GM23338 (cell line): ENCODE measurements at regions not wholly inside any gene's neighbourhood (a gene's known extent, or its start where the extent isn't known, plus 50 kb on each side); places are given as distances from the start of the nearest gene placed in this dataset.

Experiments used
- ATAC-seq: fragments of 200-7000 bp; cut with Tn5 transposase; 3 replicates; pipeline ENCODE4 v1.9.1; 2020
- DNase-seq: peaks from one replicate; pipeline ENCODE4 v3.0.0-alpha.2; 2015; ENCODE audit warnings: low spot score
- H2AFZ ChIP-seq: fragments of 200-600 bp; sonication (generic); 2 replicates; pipeline ENCODE4 v1.8.0; 2016; ENCODE audit warnings: antibody characterized with exemption, mild to moderate bottlenecking, moderate library complexity
- H3F3A ChIP-seq: fragments of 200-600 bp; sonication (generic); replicated peaks from 2 replicates; pipeline ENCODE4 v1.8.0; 2017; ENCODE audit warnings: antibody characterized with exemption, mixed run types, low read depth
- H3K27ac ChIP-seq: fragments of 200-600 bp; sonication (generic); 2 replicates; pipeline ENCODE4 v1.6.1; 2016; ENCODE audit warnings: low read depth
- H3K27me3 ChIP-seq: fragments of 200-600 bp; sonication (generic); 2 replicates; pipeline ENCODE4 v1.8.0; 2016; ENCODE audit warnings: mild to moderate bottlenecking, mixed run types, moderate library complexity; ENCODE audit not compliant: insufficient read depth
- H3K36me3 ChIP-seq: fragments of 200-600 bp; sonication (generic); 2 replicates; pipeline ENCODE4 v1.8.0; 2016; ENCODE audit warnings: mild to moderate bottlenecking; ENCODE audit not compliant: insufficient read depth
- H3K4me1 ChIP-seq: fragments of 200-600 bp; sonication (generic); 2 replicates; pipeline ENCODE4 v1.8.0; 2016; ENCODE audit warnings: mild to moderate bottlenecking, moderate library complexity; ENCODE audit not compliant: insufficient read depth
- H3K4me2 ChIP-seq: fragments of 200-600 bp; sonication (generic); 2 replicates; pipeline ENCODE4 v1.7.1; 2017; ENCODE audit warnings: mixed run types
- H3K4me3 ChIP-seq: fragments of 200-600 bp; sonication (generic); 2 replicates; pipeline ENCODE4 v1.6.1; 2016; ENCODE audit warnings: mixed run types
- H3K79me2 ChIP-seq: fragments of 200-600 bp; sonication (generic); replicated peaks from 2 replicates; pipeline ENCODE4 v1.8.0; 2017; ENCODE audit warnings: mild to moderate bottlenecking; ENCODE audit not compliant: insufficient read depth
- H3K9me2 ChIP-seq: fragments of 200-600 bp; sonication (generic); 2 replicates; pipeline ENCODE4 v1.8.0; 2017; ENCODE audit not compliant: insufficient read depth
- H4K20me1 ChIP-seq: fragments of 200-600 bp; sonication (generic); replicated peaks from 2 replicates; pipeline ENCODE4 v1.8.0; 2017; ENCODE audit warnings: mild to moderate bottlenecking; ENCODE audit not compliant: insufficient read depth
- H3K27ac Mint-ChIP-seq: 2 replicates; pipeline ENCODE4 v1.8.0; 2020; ENCODE audit warnings: inconsistent platforms, mild to moderate bottlenecking, moderate library complexity, mixed read lengths
- H3K27me3 Mint-ChIP-seq: 3 replicates; pipeline ENCODE4 v1.8.0; 2022; ENCODE audit warnings: low read depth, mild to moderate bottlenecking, moderate library complexity, mixed read lengths, inconsistent platforms; ENCODE audit not compliant: insufficient read depth, poor library complexity
- H3K36me3 Mint-ChIP-seq: 3 replicates; pipeline ENCODE4 v1.8.0; 2021; ENCODE audit warnings: low read depth, mild to moderate bottlenecking, inconsistent platforms, moderate library complexity, mixed read lengths
- H3K4me1 Mint-ChIP-seq: 3 replicates; pipeline ENCODE4 v1.8.0; 2020; ENCODE audit warnings: mild to moderate bottlenecking, inconsistent platforms, mixed read lengths
- H3K4me3 Mint-ChIP-seq: 3 replicates; pipeline ENCODE4 v1.8.0; 2021; ENCODE audit warnings: moderate library complexity, mild to moderate bottlenecking, inconsistent platforms, mixed read lengths
- H3K9me3 Mint-ChIP-seq: 3 replicates; pipeline ENCODE4 v1.8.0; 2020; ENCODE audit warnings: moderate library complexity, mild to moderate bottlenecking, inconsistent platforms, mixed read lengths
- CREB1 ChIP-seq: fragments of 250-450 bp; sonication (Bioruptor Pico); IDR thresholded peaks from 2 replicates; pipeline ENCODE4 v1.5.0; 2020; ENCODE audit warnings: low read depth, mild to moderate bottlenecking, moderate library complexity
- EZH2 ChIP-seq: fragments of 200-600 bp; sonication (generic); IDR thresholded peaks from one replicate; pipeline ENCODE4 v1.8.0; 2017; ENCODE audit warnings: antibody characterized with exemption, mild to moderate bottlenecking, low read depth; ENCODE audit not compliant: unreplicated experiment
- EZH2phosphoT487 ChIP-seq: fragments of 200-600 bp; sonication (generic); IDR thresholded peaks from one replicate; pipeline ENCODE4 v1.8.1; 2018; ENCODE audit warnings: antibody characterized with exemption; ENCODE audit not compliant: unreplicated experiment
- JUNB ChIP-seq: IDR thresholded peaks from one replicate; pipeline ENCODE4 v1.6.1; 2016; ENCODE audit warnings: antibody characterized with exemption; ENCODE audit not compliant: unreplicated experiment
- NANOG ChIP-seq: IDR thresholded peaks from 2 replicates; pipeline ENCODE4 v1.6.1; 2016; ENCODE audit warnings: antibody characterized with exemption, borderline replicate concordance
- POLR2AphosphoS5 ChIP-seq: IDR thresholded peaks from 2 replicates; pipeline ENCODE4 v1.6.1; 2016; ENCODE audit warnings: antibody characterized with exemption, low read depth
- STAT1 ChIP-seq: IDR thresholded peaks from one replicate; pipeline ENCODE4 v1.6.1; 2016; ENCODE audit warnings: antibody characterized with exemption; ENCODE audit not compliant: unreplicated experiment
- ZNF114 ChIP-seq: fragments of 250-450 bp; sonication (Bioruptor Pico); IDR thresholded peaks from 2 replicates; pipeline ENCODE4 v1.5.0; 2020; ENCODE audit warnings: mild to moderate bottlenecking, moderate library complexity
- ZNF331 ChIP-seq: fragments of 250-450 bp; sonication (Bioruptor Pico); IDR thresholded peaks from 2 replicates; pipeline ENCODE4 v1.5.0; 2020; ENCODE audit warnings: low read depth, mild to moderate bottlenecking, moderate library complexity
- TF ChIP-seq, protein P1 (sequence below): IDR thresholded peaks from one replicate; pipeline ENCODE4 v1.6.1; 2018; ENCODE audit warnings: antibody characterized with exemption; ENCODE audit not compliant: unreplicated experiment
- TF ChIP-seq, protein P2 (sequence below): IDR thresholded peaks from 2 replicates; pipeline ENCODE4 v1.6.1; 2016; ENCODE audit warnings: antibody characterized with exemption
- TF ChIP-seq, protein P3 (sequence below): fragments of 250-450 bp; sonication (Bioruptor Pico); IDR thresholded peaks from 2 replicates; pipeline ENCODE4 v1.5.0; 2020; ENCODE audit warnings: mild to moderate bottlenecking, moderate library complexity
- TF ChIP-seq, protein P4 (sequence below), 2 experiments: fragments of 200-600 bp in 1 of 2; sonication (generic) in 1 of 2; conservative IDR thresholded peaks; 2 replicates each; pipeline versions ENCODE4 v1.5.1 to v1.6.1; 2016 to 2017; ENCODE audit warnings: antibody characterized with exemption in 2 of 2, low read depth in 2 of 2, mild to moderate bottlenecking in 2 of 2, moderate library complexity in 1 of 2

- H3K27me3 ChIP-seq, result no peaks in the 10 kb centered on the region
- Mint-ChIP-seq H3K27me3 (no peaks in the 10 kb centered on the region), H3K4me1 (no peaks in the 10 kb centered on the region), H3K9me3 (no peaks in the 10 kb centered on the region), H3K36me3 (no peaks in the 10 kb centered on the region), H3K4me3 (no peak overlapping the region), H3K27ac (no peak overlapping the region)
- TF ChIP-seq EZH2, result no peak
- no peak for TF ChIP-seq NANOG
- TF ChIP-seq EZH2phosphoT487, result no peak
- no peak for TF ChIP-seq STAT1
- TF ChIP-seq, protein P1, sequence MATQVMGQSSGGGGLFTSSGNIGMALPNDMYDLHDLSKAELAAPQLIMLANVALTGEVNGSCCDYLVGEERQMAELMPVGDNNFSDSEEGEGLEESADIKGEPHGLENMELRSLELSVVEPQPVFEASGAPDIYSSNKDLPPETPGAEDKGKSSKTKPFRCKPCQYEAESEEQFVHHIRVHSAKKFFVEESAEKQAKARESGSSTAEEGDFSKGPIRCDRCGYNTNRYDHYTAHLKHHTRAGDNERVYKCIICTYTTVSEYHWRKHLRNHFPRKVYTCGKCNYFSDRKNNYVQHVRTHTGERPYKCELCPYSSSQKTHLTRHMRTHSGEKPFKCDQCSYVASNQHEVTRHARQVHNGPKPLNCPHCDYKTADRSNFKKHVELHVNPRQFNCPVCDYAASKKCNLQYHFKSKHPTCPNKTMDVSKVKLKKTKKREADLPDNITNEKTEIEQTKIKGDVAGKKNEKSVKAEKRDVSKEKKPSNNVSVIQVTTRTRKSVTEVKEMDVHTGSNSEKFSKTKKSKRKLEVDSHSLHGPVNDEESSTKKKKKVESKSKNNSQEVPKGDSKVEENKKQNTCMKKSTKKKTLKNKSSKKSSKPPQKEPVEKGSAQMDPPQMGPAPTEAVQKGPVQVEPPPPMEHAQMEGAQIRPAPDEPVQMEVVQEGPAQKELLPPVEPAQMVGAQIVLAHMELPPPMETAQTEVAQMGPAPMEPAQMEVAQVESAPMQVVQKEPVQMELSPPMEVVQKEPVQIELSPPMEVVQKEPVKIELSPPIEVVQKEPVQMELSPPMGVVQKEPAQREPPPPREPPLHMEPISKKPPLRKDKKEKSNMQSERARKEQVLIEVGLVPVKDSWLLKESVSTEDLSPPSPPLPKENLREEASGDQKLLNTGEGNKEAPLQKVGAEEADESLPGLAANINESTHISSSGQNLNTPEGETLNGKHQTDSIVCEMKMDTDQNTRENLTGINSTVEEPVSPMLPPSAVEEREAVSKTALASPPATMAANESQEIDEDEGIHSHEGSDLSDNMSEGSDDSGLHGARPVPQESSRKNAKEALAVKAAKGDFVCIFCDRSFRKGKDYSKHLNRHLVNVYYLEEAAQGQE, result no peak
- TF ChIP-seq ZNF331 (CRISPR knock-in tag), result no peak
- no peak for TF ChIP-seq JUNB
- no peak for TF ChIP-seq ZNF114 (CRISPR knock-in tag)
- TF ChIP-seq, protein P2, sequence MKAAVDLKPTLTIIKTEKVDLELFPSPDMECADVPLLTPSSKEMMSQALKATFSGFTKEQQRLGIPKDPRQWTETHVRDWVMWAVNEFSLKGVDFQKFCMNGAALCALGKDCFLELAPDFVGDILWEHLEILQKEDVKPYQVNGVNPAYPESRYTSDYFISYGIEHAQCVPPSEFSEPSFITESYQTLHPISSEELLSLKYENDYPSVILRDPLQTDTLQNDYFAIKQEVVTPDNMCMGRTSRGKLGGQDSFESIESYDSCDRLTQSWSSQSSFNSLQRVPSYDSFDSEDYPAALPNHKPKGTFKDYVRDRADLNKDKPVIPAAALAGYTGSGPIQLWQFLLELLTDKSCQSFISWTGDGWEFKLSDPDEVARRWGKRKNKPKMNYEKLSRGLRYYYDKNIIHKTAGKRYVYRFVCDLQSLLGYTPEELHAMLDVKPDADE, result no peak
- TF ChIP-seq CREB1, result no peak
- no peak for TF ChIP-seq POLR2AphosphoS5
- TF ChIP-seq, protein P3, sequence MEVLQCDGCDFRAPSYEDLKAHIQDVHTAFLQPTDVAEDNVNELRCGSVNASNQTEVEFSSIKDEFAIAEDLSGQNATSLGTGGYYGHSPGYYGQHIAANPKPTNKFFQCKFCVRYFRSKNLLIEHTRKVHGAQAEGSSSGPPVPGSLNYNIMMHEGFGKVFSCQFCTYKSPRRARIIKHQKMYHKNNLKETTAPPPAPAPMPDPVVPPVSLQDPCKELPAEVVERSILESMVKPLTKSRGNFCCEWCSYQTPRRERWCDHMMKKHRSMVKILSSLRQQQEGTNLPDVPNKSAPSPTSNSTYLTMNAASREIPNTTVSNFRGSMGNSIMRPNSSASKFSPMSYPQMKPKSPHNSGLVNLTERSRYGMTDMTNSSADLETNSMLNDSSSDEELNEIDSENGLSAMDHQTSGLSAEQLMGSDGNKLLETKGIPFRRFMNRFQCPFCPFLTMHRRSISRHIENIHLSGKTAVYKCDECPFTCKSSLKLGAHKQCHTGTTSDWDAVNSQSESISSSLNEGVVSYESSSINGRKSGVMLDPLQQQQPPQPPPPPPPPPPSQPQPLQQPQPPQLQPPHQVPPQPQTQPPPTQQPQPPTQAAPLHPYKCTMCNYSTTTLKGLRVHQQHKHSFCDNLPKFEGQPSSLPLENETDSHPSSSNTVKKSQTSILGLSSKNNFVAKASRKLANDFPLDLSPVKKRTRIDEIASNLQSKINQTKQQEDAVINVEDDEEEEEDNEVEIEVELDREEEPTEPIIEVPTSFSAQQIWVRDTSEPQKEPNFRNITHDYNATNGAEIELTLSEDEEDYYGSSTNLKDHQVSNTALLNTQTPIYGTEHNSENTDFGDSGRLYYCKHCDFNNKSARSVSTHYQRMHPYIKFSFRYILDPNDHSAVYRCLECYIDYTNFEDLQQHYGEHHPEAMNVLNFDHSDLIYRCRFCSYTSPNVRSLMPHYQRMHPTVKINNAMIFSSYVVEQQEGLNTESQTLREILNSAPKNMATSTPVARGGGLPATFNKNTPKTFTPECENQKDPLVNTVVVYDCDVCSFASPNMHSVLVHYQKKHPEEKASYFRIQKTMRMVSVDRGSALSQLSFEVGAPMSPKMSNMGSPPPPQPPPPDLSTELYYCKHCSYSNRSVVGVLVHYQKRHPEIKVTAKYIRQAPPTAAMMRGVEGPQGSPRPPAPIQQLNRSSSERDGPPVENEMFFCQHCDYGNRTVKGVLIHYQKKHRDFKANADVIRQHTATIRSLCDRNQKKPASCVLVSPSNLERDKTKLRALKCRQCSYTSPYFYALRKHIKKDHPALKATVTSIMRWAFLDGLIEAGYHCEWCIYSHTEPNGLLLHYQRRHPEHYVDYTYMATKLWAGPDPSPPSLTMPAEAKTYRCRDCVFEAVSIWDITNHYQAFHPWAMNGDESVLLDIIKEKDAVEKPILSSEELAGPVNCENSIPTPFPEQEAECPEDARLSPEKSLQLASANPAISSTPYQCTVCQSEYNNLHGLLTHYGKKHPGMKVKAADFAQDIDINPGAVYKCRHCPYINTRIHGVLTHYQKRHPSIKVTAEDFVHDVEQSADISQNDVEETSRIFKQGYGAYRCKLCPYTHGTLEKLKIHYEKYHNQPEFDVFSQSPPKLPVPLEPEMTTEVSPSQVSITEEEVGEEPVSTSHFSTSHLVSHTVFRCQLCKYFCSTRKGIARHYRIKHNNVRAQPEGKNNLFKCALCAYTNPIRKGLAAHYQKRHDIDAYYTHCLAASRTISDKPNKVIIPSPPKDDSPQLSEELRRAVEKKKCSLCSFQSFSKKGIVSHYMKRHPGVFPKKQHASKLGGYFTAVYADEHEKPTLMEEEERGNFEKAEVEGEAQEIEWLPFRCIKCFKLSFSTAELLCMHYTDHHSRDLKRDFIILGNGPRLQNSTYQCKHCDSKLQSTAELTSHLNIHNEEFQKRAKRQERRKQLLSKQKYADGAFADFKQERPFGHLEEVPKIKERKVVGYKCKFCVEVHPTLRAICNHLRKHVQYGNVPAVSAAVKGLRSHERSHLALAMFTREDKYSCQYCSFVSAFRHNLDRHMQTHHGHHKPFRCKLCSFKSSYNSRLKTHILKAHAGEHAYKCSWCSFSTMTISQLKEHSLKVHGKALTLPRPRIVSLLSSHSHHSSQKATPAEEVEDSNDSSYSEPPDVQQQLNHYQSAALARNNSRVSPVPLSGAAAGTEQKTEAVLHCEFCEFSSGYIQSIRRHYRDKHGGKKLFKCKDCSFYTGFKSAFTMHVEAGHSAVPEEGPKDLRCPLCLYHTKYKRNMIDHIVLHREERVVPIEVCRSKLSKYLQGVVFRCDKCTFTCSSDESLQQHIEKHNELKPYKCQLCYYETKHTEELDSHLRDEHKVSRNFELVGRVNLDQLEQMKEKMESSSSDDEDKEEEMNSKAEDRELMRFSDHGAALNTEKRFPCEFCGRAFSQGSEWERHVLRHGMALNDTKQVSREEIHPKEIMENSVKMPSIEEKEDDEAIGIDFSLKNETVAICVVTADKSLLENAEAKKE (CRISPR knock-in tag), result no peak
- TF ChIP-seq, protein P4, sequence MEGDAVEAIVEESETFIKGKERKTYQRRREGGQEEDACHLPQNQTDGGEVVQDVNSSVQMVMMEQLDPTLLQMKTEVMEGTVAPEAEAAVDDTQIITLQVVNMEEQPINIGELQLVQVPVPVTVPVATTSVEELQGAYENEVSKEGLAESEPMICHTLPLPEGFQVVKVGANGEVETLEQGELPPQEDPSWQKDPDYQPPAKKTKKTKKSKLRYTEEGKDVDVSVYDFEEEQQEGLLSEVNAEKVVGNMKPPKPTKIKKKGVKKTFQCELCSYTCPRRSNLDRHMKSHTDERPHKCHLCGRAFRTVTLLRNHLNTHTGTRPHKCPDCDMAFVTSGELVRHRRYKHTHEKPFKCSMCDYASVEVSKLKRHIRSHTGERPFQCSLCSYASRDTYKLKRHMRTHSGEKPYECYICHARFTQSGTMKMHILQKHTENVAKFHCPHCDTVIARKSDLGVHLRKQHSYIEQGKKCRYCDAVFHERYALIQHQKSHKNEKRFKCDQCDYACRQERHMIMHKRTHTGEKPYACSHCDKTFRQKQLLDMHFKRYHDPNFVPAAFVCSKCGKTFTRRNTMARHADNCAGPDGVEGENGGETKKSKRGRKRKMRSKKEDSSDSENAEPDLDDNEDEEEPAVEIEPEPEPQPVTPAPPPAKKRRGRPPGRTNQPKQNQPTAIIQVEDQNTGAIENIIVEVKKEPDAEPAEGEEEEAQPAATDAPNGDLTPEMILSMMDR (conservative IDR thresholded peaks at IDR 0.05; ENCODE audit: low read depth in 2 of 2), result no peak
- H4K20me1 ChIP-seq, result no peaks in the 10 kb centered on the region
- H3K27ac ChIP-seq, result no peak overlapping the region
- no peaks in the 10 kb centered on the region for H3K9me2 ChIP-seq
- H3K4me1 ChIP-seq, result no peaks in the 10 kb centered on the region
- no peak overlapping the region for H3K4me2 ChIP-seq
- DNase-seq, result no peak
- H3K79me2 ChIP-seq, result no peaks in the 10 kb centered on the region
- no peak for ATAC-seq
- H2AFZ ChIP-seq, result no peak overlapping the region
- no peak overlapping the region for H3K4me3 ChIP-seq
- no peaks in the 10 kb centered on the region for H3F3A ChIP-seq
- no peaks in the 10 kb centered on the region for H3K36me3 ChIP-seq
Measured at GRCh38 chrX:124557976-124558375, 211.6 kb downstream of the SH2D1A start.
